NCI-H748 (cell line): ENCODE measurements at regions not wholly inside any gene's neighbourhood (a gene's known extent, or its start where the extent isn't known, plus 50 kb on each side); places are given as distances from the start of the nearest gene placed in this dataset.
"Not testable (repeated sequence)": the region's sequence is repeated elsewhere in the genome, so short reads cannot be mapped to it uniquely, and the experiment has no call there.

Experiments used
- DNase-seq: peaks from one replicate; lab custom pipeline; 2025; ENCODE audit not compliant: unreplicated experiment; lab: John Stamatoyannopoulos, UW

GRCh38 chr4:92210906-92211305 is 92.9 kb upstream of the GRID2 start:
- no peak for DNase-seq

- no peak for DNase-seq
Observed at GRCh38 chr4:92215476-92215875, 88.3 kb upstream of the GRID2 start.

- no peak for DNase-seq
Observed at GRCh38 chr4:92231511-92231910, 72.3 kb upstream of the GRID2 start.

- DNase-seq = no peak
Observed at GRCh38 chr4:92232566-92232965, 71.2 kb upstream of the GRID2 start.

- DNase-seq = no peak
Observed at GRCh38 chr4:92234393-92235176, 69.2 kb upstream of the GRID2 start.

- DNase-seq = no peak
Observed at GRCh38 chr4:92235731-92236130, 68.0 kb upstream of the GRID2 start.

- no peak for DNase-seq
Observed at GRCh38 chr4:92236877-92237276, 66.9 kb upstream of the GRID2 start.

- no peak for DNase-seq
Observed at GRCh38 chr4:92237559-92237958, 66.2 kb upstream of the GRID2 start.

- DNase-seq = no peak
Observed at GRCh38 chr4:92241094-92241493, 62.7 kb upstream of the GRID2 start.

- no peak for DNase-seq
Observed at GRCh38 chr4:92246384-92246783, 57.4 kb upstream of the GRID2 start.

- DNase-seq = no peak
Observed at GRCh38 chr4:92249541-92249940, 54.2 kb upstream of the GRID2 start.

GRCh38 chr4:92251711-92252110 is 52.1 kb upstream of the GRID2 start:
- DNase-seq = no peak

GRCh38 chr4:92252358-92252757 is 51.4 kb upstream of the GRID2 start:
- not testable (repeated sequence) for DNase-seq

- no peak for DNase-seq
Observed at GRCh38 chr4:92252846-92253245, 50.9 kb upstream of the GRID2 start.

- no peak for DNase-seq
Observed at GRCh38 chr4:92253550-92253949, 50.2 kb upstream of the GRID2 start.
